GM12873 (cell line): ENCODE measurements at regions not wholly inside any gene's neighbourhood (a gene's known extent, or its start where the extent isn't known, plus 50 kb on each side); places are given as distances from the start of the nearest gene placed in this dataset.

ENCODE experiments used
- TF ChIP-seq, protein P1 (sequence below): IDR thresholded peaks from 2 replicates; pipeline ENCODE4 v1.5.1; 2012; ENCODE audit warnings: low read depth, mild to moderate bottlenecking, moderate library complexity, low read length, control low read depth; ENCODE audit not compliant: insufficient read depth; ENCODE audit errors: missing control alignments

DNA sequence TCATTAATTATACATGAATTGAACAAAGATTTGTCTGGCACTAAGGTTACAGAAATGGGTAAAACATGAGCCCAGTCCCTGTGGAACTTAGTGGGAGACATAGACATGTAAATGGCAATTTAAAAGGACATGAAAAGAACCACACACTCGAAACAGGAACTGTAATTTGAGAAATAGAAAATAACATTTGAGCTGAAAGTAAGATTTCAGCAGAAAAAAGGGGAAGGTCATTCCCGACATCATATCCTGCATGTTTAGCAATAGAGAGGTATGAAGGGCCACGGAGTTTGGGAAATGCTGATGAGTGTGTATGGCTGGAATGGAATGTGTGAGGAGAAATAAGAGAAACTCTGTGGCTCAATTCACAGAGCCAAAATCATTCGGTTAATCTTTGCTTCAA lies 175.4 kb upstream of the AHR start:
- TF ChIP-seq, protein P1, sequence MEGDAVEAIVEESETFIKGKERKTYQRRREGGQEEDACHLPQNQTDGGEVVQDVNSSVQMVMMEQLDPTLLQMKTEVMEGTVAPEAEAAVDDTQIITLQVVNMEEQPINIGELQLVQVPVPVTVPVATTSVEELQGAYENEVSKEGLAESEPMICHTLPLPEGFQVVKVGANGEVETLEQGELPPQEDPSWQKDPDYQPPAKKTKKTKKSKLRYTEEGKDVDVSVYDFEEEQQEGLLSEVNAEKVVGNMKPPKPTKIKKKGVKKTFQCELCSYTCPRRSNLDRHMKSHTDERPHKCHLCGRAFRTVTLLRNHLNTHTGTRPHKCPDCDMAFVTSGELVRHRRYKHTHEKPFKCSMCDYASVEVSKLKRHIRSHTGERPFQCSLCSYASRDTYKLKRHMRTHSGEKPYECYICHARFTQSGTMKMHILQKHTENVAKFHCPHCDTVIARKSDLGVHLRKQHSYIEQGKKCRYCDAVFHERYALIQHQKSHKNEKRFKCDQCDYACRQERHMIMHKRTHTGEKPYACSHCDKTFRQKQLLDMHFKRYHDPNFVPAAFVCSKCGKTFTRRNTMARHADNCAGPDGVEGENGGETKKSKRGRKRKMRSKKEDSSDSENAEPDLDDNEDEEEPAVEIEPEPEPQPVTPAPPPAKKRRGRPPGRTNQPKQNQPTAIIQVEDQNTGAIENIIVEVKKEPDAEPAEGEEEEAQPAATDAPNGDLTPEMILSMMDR, result no peak

DNA sequence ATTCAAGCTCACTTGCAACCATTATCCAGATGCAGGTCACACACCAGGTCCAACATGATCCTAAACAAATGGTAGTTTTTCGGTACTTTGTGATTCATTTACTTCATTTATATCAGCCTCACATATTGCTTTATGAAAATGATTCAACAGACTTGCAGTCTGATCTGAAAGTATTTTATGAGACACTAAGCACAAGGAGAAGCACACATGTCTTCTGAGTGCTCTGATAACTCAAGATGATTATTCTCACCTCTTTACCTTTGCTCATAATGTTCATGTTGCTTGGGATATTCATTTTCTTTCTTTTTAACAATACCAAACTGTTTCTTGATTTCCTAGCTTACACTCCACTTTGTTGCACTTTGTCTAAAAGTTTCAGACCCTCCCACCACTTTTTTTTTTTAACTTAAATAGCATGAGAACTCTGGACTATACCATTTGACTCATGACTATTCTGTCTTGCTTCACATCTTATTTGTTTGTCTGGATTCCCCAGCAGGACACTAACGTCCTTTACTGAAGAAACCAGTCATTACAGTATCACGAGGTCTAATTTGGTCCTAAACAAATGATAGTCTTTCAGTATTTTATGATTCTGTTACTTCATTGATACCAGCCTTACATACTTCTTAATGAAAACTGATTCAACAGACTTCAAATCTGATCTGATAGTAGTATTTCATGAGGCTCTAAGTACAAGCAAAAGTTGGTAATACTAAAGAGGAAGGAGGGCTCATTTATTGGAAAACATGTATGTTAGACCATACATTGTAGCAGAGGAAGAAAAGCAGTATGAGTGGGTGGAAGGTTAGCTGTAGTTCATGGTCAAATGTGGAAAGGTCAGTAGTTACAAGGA lies 171.8 kb upstream of the AHR start:
- TF ChIP-seq, protein P1, result no peak

DNA sequence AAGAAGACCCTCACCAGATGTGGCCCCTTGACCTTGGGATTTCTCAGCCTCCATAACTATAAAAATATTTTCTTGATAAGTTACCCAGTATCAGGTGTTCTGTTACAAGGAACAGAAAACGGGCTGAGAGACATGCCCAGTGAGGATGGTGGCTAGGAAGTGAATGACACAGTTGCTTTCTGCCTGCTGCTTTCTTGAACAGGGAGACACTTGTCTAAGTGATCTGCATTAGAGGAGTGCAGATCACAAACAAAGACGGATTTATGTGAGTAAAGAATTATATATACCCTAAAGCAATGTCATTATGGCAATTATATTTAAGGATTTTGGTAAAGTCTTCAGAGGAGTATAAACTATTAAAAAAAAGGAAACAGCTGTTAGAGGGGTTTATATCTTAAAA lies 169.2 kb upstream of the AHR start:
- TF ChIP-seq, protein P1, result no peak

DNA sequence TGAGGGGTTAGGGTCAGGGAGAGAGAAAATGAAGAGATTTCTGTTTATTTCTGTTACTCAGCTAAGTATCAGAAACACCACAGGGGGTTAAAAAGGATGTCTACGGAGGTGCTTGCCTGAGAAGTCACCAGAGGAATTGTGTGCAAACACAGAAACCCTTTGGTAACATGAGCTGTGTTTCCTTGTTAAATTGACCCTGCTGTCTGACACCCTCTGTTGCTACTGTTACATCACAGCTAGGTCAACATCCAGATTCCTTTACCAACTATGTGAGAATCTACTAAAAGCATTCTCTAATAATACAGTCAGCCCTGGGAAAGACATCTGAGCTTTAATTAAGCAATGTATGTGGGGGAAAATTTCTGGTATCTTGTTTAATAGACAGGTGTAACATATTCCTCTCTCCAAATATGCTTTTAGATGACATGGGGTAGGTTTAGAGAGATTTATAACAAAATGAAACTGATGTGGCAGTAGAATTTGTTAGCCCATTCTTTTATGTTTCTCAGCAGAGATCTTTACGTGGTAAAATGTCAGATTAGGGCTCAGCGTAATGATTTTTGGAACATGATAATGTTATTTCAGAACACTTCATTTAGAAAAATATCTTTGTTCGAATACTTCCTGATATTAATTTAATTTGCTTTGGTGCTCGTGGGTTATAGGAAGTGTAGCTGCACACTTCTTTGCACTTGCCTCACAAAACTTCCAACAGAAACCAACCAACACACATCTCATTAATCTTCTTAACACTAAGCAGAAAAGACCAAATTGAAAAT lies 168.0 kb upstream of the AHR start:
- TF ChIP-seq, protein P1, result no peak

DNA sequence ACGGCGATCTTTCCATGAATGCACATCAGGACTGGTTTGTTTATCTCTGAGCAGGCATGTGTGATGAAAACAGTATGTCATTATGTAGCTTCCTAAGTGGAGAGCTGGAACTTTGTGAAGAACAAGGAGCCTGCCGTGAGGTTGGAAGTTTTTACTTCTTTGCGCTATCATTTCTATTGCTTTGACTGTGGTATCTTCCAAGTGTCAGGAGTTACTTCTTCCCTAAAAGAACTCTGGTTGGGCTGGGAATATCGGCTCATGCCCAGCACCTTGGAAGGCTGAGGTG lies 167.4 kb upstream of the AHR start:
- TF ChIP-seq, protein P1, result no peak

DNA sequence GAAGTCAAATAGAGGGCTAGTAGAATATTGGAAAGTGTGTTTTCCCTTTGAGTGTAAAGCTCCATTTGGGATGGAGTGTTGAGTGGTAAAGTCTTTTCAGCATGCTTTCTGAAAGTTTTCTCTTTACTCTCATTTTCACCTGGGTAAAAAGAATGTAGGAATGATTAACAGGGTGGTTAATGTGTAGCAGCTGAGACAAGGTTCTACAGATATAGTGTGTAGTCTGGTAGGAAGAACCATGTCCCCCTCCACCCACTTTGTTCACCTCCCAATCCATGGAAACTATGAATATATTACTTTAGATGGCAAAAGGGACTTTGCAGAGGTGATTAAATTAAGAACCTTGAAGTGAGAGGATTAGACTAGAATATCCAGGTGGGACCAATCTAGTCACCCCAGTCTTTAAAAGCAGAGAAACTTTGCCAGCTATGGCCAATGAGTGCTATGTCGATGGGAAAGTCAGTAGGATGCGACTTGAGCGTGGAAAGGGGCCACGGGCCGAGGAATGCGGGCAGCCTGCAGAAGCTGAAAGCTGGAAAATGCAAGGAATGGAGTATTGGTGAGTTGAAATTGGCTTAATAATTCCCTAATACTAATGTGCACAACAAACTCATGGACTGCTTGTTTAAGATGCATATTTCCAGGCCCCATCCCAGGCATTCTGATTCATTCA lies 166.3 kb upstream of the AHR start:
- TF ChIP-seq, protein P1, result no peak

DNA sequence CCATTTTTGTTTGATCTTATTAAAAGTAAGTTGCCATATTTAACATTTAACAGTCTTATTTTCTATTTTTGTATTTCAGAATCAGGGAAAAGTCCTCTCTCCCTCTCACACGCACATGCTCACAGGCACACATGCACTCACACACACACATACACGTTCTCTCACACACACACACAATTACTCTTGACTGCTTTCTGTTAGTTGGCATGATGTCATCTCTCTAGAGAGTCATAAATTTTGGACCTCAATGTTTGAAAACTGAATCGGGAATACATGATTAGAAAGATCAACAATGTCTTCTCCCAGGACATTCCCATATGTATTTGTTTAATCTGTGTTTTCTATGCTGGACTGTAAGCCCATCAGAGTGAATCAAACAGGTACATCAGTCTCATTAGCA lies 165.7 kb upstream of the AHR start:
- TF ChIP-seq, protein P1, result no peak
